ENCODE measurements at regions not wholly inside any gene's neighbourhood (a gene's known extent, or its start where the extent isn't known, plus 50 kb on each side); places are given as distances from the start of the nearest gene placed in this dataset.
A peak's percentile ranks its signal among the peaks of the same experiment; 100 is the strongest.

DNA sequence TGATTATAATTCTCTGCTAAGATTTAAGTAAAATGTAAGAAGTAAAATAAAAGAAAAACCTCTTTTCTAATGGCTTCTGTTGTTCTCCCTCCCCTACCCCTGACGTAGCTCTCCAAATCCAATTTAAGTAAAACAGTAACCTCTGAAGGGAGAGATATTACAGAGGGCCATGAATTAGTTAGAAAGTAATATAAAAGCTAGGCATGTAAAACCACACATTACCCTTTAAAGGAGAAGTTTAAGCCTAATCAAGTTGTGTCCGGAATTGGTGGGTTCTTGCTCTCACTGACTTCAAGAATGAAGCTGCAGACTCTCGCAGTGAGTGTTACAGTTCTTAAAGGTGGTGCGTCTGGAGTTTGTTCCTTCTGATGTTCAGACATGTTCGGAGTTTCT is 116.9 kb upstream of the SCN7A start:
- Histone ChIP-seq H3K9me3 (no peaks in the 10 kb centered on the region), H3K4me1 (no peaks in the 10 kb centered on the region), H3K36me3 (replicated peaks in 1 of 2; ENCODE audit: insufficient read depth in 1 of 2, low read depth in 2 of 2) (no peaks in the 10 kb centered on the region), H3K4me3 (no peak overlapping the region), H3K27me3 (no peaks in the 10 kb centered on the region), H3K27ac (no peak overlapping the region)
- intact Hi-C loops (cut with DNase I), result no loop called here
- WGBS, 2 donors, result 59 to 76% methylated on average over 5 of the region's 5 CpGs
- ATAC-seq (no peak), DNase-seq (no peak)
- TF ChIP-seq, protein P1, sequence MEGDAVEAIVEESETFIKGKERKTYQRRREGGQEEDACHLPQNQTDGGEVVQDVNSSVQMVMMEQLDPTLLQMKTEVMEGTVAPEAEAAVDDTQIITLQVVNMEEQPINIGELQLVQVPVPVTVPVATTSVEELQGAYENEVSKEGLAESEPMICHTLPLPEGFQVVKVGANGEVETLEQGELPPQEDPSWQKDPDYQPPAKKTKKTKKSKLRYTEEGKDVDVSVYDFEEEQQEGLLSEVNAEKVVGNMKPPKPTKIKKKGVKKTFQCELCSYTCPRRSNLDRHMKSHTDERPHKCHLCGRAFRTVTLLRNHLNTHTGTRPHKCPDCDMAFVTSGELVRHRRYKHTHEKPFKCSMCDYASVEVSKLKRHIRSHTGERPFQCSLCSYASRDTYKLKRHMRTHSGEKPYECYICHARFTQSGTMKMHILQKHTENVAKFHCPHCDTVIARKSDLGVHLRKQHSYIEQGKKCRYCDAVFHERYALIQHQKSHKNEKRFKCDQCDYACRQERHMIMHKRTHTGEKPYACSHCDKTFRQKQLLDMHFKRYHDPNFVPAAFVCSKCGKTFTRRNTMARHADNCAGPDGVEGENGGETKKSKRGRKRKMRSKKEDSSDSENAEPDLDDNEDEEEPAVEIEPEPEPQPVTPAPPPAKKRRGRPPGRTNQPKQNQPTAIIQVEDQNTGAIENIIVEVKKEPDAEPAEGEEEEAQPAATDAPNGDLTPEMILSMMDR (IDR thresholded peaks at IDR 0.05), result no peak
- no peak for TF ChIP-seq POLR2A (IDR thresholded peaks at IDR 0.05)

DNA sequence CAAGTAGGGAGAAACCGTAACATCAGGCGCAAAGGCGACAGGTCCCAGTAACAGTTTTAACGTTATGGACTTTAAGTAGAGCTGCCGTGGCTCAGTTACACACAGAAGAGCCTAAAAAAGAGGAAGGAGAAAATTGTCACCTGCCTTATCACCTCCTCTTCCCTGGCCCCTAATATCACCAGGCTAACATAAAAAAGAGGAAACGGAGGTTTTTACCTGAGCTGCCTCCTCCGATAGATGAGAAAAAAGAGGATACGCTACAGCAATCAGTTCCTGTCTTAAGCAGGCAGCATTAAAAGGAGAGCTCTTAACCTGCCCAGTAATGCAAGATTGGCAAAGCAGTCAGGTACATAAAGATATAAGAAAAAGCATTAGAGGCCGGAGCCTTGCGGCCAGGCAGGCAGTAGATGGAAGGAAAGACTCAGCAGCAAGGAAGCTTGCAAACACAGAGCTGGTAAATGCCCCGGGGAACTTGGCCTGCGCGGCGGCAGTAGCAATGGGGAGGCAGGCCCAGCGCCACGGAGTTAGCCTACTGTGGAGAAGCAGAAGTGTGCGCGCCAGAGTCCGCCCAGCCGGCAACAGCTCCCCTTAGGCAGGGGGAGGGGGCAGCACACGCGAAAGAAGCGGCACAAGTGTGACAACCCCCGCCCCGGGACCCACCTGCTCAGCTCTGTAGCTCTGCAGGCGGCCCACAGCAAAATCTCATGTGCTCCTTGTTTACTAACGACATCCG is 116.3 kb upstream of the SCN7A start:
- 30 to 51% methylated on average over 26 to 28 of the region's 28 CpGs for WGBS, 2 donors
- Histone ChIP-seq H3K36me3 (replicated peaks in 1 of 2; ENCODE audit: insufficient read depth in 1 of 2, low read depth in 2 of 2) (no peaks in the 10 kb centered on the region), H3K27ac (no peak overlapping the region), H3K4me3 (no peak overlapping the region), H3K27me3 (no peaks in the 10 kb centered on the region), H3K4me1 (no peaks in the 10 kb centered on the region), H3K9me3 (no peaks in the 10 kb centered on the region)
- ATAC-seq (no peak), DNase-seq (peak in 1 of 4 donors; percentile 10)
- intact Hi-C loops (cut with DNase I), result no loop called here
- TF ChIP-seq, protein P1 (IDR thresholded peaks at IDR 0.05), result no peak
- no peak for TF ChIP-seq POLR2A (IDR thresholded peaks at IDR 0.05)

DNA sequence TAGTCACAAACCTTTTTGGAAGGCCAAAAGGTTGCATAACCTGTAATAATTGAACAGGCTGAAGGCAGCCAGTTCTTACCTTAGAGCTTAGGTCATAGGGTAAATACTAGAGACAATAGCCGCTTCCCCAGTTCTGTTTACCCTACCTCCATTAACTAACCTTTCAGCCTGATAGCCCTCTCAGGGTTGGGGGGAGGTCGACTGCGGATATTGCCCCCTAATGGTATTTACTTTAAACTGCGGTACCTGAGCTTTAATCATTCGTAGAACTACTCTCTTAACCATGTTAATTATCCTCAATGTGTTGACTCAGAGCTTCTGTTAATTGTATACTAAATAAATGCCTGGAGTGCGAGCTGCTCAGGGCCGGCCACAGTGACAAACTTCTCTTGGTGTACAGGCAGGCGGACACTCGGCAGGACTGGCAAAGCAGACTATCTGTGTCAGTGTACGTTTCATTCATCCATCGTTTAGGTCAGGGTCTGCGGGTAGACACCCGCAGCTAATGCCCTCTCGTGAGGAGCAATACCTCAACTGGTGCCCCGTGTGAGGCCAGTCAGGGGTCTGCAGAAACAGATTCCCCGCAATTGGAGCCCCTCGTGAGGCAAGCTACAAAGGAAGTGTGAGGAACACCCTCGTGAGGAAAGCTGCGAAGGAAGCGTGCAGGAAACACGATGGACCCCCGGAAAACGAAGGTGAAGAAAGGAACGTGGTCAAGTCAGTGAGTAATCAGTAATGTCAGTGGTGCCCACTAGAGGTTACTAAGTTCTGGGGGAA is 115.3 kb upstream of the SCN7A start:
- no peak overlapping the region for H3K27ac ChIP-seq
- ATAC-seq, result no peak
- H3K36me3 ChIP-seq (replicated peaks in 1 of 2; ENCODE audit: insufficient read depth in 1 of 2, low read depth in 2 of 2), result no peaks in the 10 kb centered on the region
- H3K9me3 ChIP-seq, result no peaks in the 10 kb centered on the region
- intact Hi-C loops (cut with DNase I), result no loop called here
- no peak for TF ChIP-seq POLR2A (IDR thresholded peaks at IDR 0.05)
- TF ChIP-seq, protein P1 (IDR thresholded peaks at IDR 0.05), result no peak
- no peaks in the 10 kb centered on the region for H3K4me1 ChIP-seq
- DNase-seq, result no peak
- no peak overlapping the region for H3K4me3 ChIP-seq
- H3K27me3 ChIP-seq, result no peaks in the 10 kb centered on the region
- WGBS, 2 donors, result 48 to 53% methylated on average over 24 of the region's 24 CpGs

DNA sequence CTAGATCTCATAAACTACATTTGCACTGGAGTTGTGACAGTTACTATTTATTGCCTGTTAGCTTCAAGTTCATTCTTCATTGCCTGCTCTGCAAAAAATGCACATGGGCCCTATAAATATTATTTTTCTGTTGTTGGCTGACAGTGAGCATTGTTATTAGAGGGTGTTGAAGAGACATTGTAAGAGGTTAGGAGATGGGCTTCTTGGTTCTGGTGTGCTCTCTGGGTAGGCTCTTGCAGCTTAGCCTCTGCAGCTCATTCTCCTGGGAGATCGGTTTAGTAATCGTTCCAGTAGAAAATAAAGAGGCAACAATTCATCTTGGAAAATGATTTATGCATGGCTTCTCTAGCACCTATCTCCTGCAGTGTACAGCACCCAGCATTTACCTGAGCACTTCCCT is 113.8 kb upstream of the SCN7A start:
- TF ChIP-seq, protein P1 (IDR thresholded peaks at IDR 0.05), result no peak
- TF ChIP-seq POLR2A (IDR thresholded peaks at IDR 0.05), result no peak
- DNase-seq (no peak), ATAC-seq (no peak)
- Histone ChIP-seq H3K4me1 (no peaks in the 10 kb centered on the region), H3K27ac (no peak overlapping the region), H3K36me3 (replicated peaks in 1 of 2; ENCODE audit: insufficient read depth in 1 of 2, low read depth in 2 of 2) (no peaks in the 10 kb centered on the region), H3K27me3 (no peaks in the 10 kb centered on the region), H3K4me3 (no peak overlapping the region), H3K9me3 (no peaks in the 10 kb centered on the region)
- WGBS, 2 donors, result 71 to 88% methylated on average over 2 of the region's 2 CpGs
- intact Hi-C loops (cut with DNase I), result no loop called here

Data from body of pancreas (tissue), 4 donors.